K562 (cell line): ENCODE measurements at regions not wholly inside any gene's neighbourhood (a gene's known extent, or its start where the extent isn't known, plus 50 kb on each side); places are given as distances from the start of the nearest gene placed in this dataset.

Source experiments
- CTCF ChIP-seq, 3 experiments: IDR thresholded peaks in 2 of 3; conservative IDR thresholded peaks in 1 of 3; 2 replicates each; pipeline ENCODE4 v1.5.1; 2011 to 2012; ENCODE audit warnings: low read length in 3 of 3, mild to moderate bottlenecking in 3 of 3, control low read depth in 2 of 3, improper control_type of control experiment in 1 of 3, inconsistent platforms in 1 of 3, low read depth in 1 of 3, mixed read lengths in 1 of 3, moderate library complexity in 1 of 3; ENCODE audit not compliant: insufficient read depth in 2 of 3
- EP300 ChIP-seq: IDR thresholded peaks from 2 replicates; pipeline ENCODE4 v1.6.1; 2012; ENCODE audit warnings: low read length, improper control_type of control experiment
- L3MBTL2 ChIP-seq: fragments of 450-650 bp; IDR thresholded peaks from 2 replicates; pipeline ENCODE4 v1.6.1; 2016; ENCODE audit warnings: mild to moderate bottlenecking, moderate library complexity
- MAX ChIP-seq: sonication (generic); formaldehyde crosslinking; IDR thresholded peaks from 2 replicates; pipeline ENCODE4 v1.9.0; 2022; ENCODE audit warnings: mild to moderate bottlenecking, missing genetic modification reagents
- PHF20 ChIP-seq: fragments of 450-650 bp; IDR thresholded peaks from 2 replicates; pipeline ENCODE4 v1.6.1; 2018; ENCODE audit not compliant: partially characterized antibody
- SMAD2 ChIP-seq: fragments of 150-350 bp; IDR thresholded peaks from 2 replicates; pipeline ENCODE4 v1.6.1; 2014; ENCODE audit warnings: low read depth, mild to moderate bottlenecking, low read length
- SP1 ChIP-seq: sonication (generic); formaldehyde crosslinking; IDR thresholded peaks from 2 replicates; pipeline ENCODE4 v1.8.1; 2022; ENCODE audit warnings: mild to moderate bottlenecking, missing genetic modification reagents
- TFAP4 ChIP-seq: sonication (generic); formaldehyde crosslinking; IDR thresholded peaks from 2 replicates; pipeline ENCODE4 v1.8.0; 2022; ENCODE audit warnings: missing genetic modification reagents, mild to moderate bottlenecking, moderate library complexity, borderline replicate concordance
- THAP7 ChIP-seq: fragments of 250-450 bp; sonication (Bioruptor Pico); IDR thresholded peaks from 2 replicates; pipeline ENCODE4 v1.5.0; 2021
- USF2 ChIP-seq: sonication (generic); formaldehyde crosslinking; IDR thresholded peaks from 2 replicates; pipeline ENCODE4 v1.5.0; 2020; ENCODE audit warnings: missing genetic modification reagents
- XRCC5 ChIP-seq: fragments of 200-400 bp; formaldehyde crosslinking; IDR thresholded peaks from 2 replicates; pipeline ENCODE4 v1.6.1; 2017; ENCODE audit warnings: low read depth, mild to moderate bottlenecking, low read length
- ZFP91 ChIP-seq: sonication (generic); formaldehyde crosslinking; IDR thresholded peaks from 2 replicates; pipeline ENCODE4 v1.8.0; 2022; ENCODE audit warnings: mild to moderate bottlenecking, missing genetic modification reagents
- ZNF445 ChIP-seq: fragments of 250-450 bp; sonication (Bioruptor Pico); IDR thresholded peaks from 2 replicates; pipeline ENCODE4 v1.4.0; 2020; ENCODE audit warnings: low read depth, mild to moderate bottlenecking, moderate library complexity

GRCh38 chr7:97671571-97671970 is 60.3 kb upstream of the TAC1 start:
- no peak for TF ChIP-seq THAP7
- no peak for TF ChIP-seq TFAP4 (CRISPR knock-in tag)
- TF ChIP-seq L3MBTL2, result no peak
- TF ChIP-seq USF2 (CRISPR knock-in tag), result no peak
- TF ChIP-seq CTCF (IDR thresholded peaks at IDR 0.05 in 2 of 3, conservative IDR thresholded peaks at IDR 0.05 in 1 of 3; ENCODE audit: insufficient read depth in 2 of 3, low read depth in 1 of 3, low read length in 3 of 3), result no peak
- TF ChIP-seq ZNF445, result no peak
- no peak for TF ChIP-seq PHF20
- TF ChIP-seq ZFP91 (CRISPR knock-in tag), result no peak
- no peak for TF ChIP-seq MAX (CRISPR knock-in tag)
- TF ChIP-seq SMAD2, result no peak
- TF ChIP-seq XRCC5, result no peak
- TF ChIP-seq EP300, result no peak
- no peak for TF ChIP-seq SP1 (CRISPR knock-in tag)
